ENCODE measurements at regions not wholly inside any gene's neighbourhood (a gene's known extent, or its start where the extent isn't known, plus 50 kb on each side); places are given as distances from the start of the nearest gene placed in this dataset.
"Not testable (repeated sequence)": the region's sequence is repeated elsewhere in the genome, so short reads cannot be mapped to it uniquely, and the experiment has no call there.

- DNase-seq = no peak
These were observed 100.5 kb upstream of the RFLNA start for GRCh38 chr12:124194264-124194892.

- no peak for DNase-seq
These were observed 99.9 kb upstream of the RFLNA start for GRCh38 chr12:124194893-124195566.

- no peak for DNase-seq
These were observed 99.3 kb upstream of the RFLNA start for GRCh38 chr12:124195567-124195942.

- no peak for DNase-seq
These were observed 98.7 kb upstream of the RFLNA start for GRCh38 chr12:124196236-124196635.

GRCh38 chr12:124201248-124201647 is 93.6 kb upstream of the RFLNA start:
- DNase-seq = no peak

GRCh38 chr12:124203176-124203575 is 91.7 kb upstream of the RFLNA start:
- no peak for DNase-seq

GRCh38 chr12:124205405-124205804 is 89.5 kb upstream of the RFLNA start:
- DNase-seq = no peak

- no peak for DNase-seq
These were observed 87.8 kb upstream of the RFLNA start for GRCh38 chr12:124207049-124207448.

GRCh38 chr12:124207617-124208016 is 87.3 kb upstream of the RFLNA start:
- no peak for DNase-seq

GRCh38 chr12:124208489-124208888 is 86.4 kb upstream of the RFLNA start:
- no peak for DNase-seq

GRCh38 chr12:124210991-124211577 is 83.8 kb upstream of the RFLNA start:
- DNase-seq = no peak

GRCh38 chr12:124211753-124212152 is 83.1 kb upstream of the RFLNA start:
- no peak for DNase-seq

GRCh38 chr12:124213666-124214347 is 81.1 kb upstream of the RFLNA start:
- DNase-seq = no peak

GRCh38 chr12:124214574-124214973 is 80.3 kb upstream of the RFLNA start:
- DNase-seq = no peak

- DNase-seq = no peak
These were observed 77.9 kb upstream of the RFLNA start for GRCh38 chr12:124216966-124217365.

- no peak for DNase-seq
These were observed 77.2 kb upstream of the RFLNA start for GRCh38 chr12:124217508-124218242.

GRCh38 chr12:124218243-124218560 is 76.7 kb upstream of the RFLNA start:
- DNase-seq = no peak

GRCh38 chr12:124218650-124219049 is 76.2 kb upstream of the RFLNA start:
- not testable (repeated sequence) for DNase-seq

GRCh38 chr12:124222368-124223245 is 72.3 kb upstream of the RFLNA start:
- DNase-seq = no peak

GRCh38 chr12:124223733-124224138 is 71.2 kb upstream of the RFLNA start:
- DNase-seq = peak; percentile 55

GRCh38 chr12:124224535-124225110 is 70.3 kb upstream of the RFLNA start:
- no peak for DNase-seq

GRCh38 chr12:124225730-124226129 is 69.2 kb upstream of the RFLNA start:
- DNase-seq = no peak
